AG08395 (cell line): ENCODE measurements at regions not wholly inside any gene's neighbourhood (a gene's known extent, or its start where the extent isn't known, plus 50 kb on each side); places are given as distances from the start of the nearest gene placed in this dataset.

ENCODE experiments used
- DNase-seq: peaks from one replicate; pipeline ENCODE4 v3.0.0; 2012; ENCODE audit warnings: mixed read lengths, low spot score

- DNase-seq, result no peak
These were observed 410.1 kb downstream of the OMA1 start for GRCh38 chr1:58136387-58136786.

- DNase-seq, result no peak
These were observed 410.7 kb downstream of the OMA1 start for GRCh38 chr1:58135821-58136321.

- no peak for DNase-seq
These were observed 413.0 kb downstream of the OMA1 start for GRCh38 chr1:58133562-58133961.

GRCh38 chr1:58123051-58123450 lies 423.5 kb downstream of the OMA1 start:
- no peak for DNase-seq

- no peak for DNase-seq
These were observed 426.6 kb downstream of the OMA1 start for GRCh38 chr1:58119971-58120370.

GRCh38 chr1:58116284-58116683 lies 430.2 kb downstream of the OMA1 start:
- no peak for DNase-seq

- no peak for DNase-seq
These were observed 436.8 kb downstream of the OMA1 start for GRCh38 chr1:58109646-58110200.

- DNase-seq, result no peak
These were observed 437.7 kb downstream of the OMA1 start for GRCh38 chr1:58108783-58109182.

- no peak for DNase-seq
These were observed 438.6 kb downstream of the OMA1 start for GRCh38 chr1:58107943-58108342.

- DNase-seq, result no peak
These were observed 441.6 kb downstream of the OMA1 start for GRCh38 chr1:58104960-58105359.

GRCh38 chr1:58096714-58097113 lies 449.8 kb downstream of the OMA1 start:
- DNase-seq, result no peak

GRCh38 chr1:58095183-58095582 lies 451.3 kb downstream of the OMA1 start:
- DNase-seq, result no peak

GRCh38 chr1:58094221-58094620 lies 452.3 kb downstream of the OMA1 start:
- DNase-seq, result no peak

GRCh38 chr1:58090640-58091039 lies 455.9 kb downstream of the OMA1 start:
- DNase-seq, result no peak

- DNase-seq, result no peak
These were observed 456.5 kb downstream of the OMA1 start for GRCh38 chr1:58089898-58090534.

GRCh38 chr1:58084266-58084665 lies 462.3 kb downstream of the OMA1 start:
- DNase-seq, result no peak

- no peak for DNase-seq
These were observed 463.9 kb downstream of the OMA1 start for GRCh38 chr1:58082596-58082995.

- no peak for DNase-seq
These were observed 470.3 kb downstream of the OMA1 start for GRCh38 chr1:58076258-58076657.

- DNase-seq, result no peak
These were observed 471.3 kb downstream of the OMA1 start for GRCh38 chr1:58075188-58075578.

- DNase-seq, result no peak
These were observed 474.1 kb downstream of the OMA1 start for GRCh38 chr1:58072450-58072849.

GRCh38 chr1:58067082-58067481 lies 479.4 kb downstream of the OMA1 start:
- no peak for DNase-seq

GRCh38 chr1:58065520-58065919 lies 481.0 kb downstream of the OMA1 start:
- DNase-seq, result no peak

- DNase-seq, result no peak
These were observed 482.4 kb downstream of the OMA1 start for GRCh38 chr1:58064166-58064565.

- DNase-seq, result no peak
These were observed 483.4 kb downstream of the OMA1 start for GRCh38 chr1:58063095-58063494.
